Esophagus squamous epithelium (tissue), 5 donors: ENCODE measurements at regions not wholly inside any gene's neighbourhood (a gene's known extent, or its start where the extent isn't known, plus 50 kb on each side); places are given as distances from the start of the nearest gene placed in this dataset.

Experiments
- DNase-seq: peaks from one replicate; lab custom pipeline; 2025; lab: John Stamatoyannopoulos, UW
- H3K27ac ChIP-seq, 4 donors: fragments of 200-600 bp; sonication (generic); one replicate each; pipeline ENCODE4 v1.5.1; 2016 to 2019; ENCODE audit warnings: mild to moderate bottlenecking in 1 of 4
- H3K27me3 ChIP-seq, 4 donors: fragments of 200-600 bp; sonication (generic); 1 replicate in 3 of 4; 2 replicates in 1 of 4; pipeline versions ENCODE4 v1.5.1 to v1.6.0; 2017 to 2021; ENCODE audit warnings: antibody characterized with exemption in 1 of 4
- H3K36me3 ChIP-seq, 3 donors: fragments of 200-600 bp; sonication (generic); one replicate each; pipeline ENCODE4 v1.5.1; 2016 to 2019
- H3K4me1 ChIP-seq, 3 donors: fragments of 200-600 bp; sonication (generic); one replicate each; pipeline ENCODE4 v1.5.1; 2017 to 2019
- H3K4me3 ChIP-seq, 4 donors: fragments of 200-600 bp; sonication (generic); 1 replicate in 3 of 4; 2 replicates in 1 of 4; pipeline ENCODE4 v1.5.1; 2016 to 2019; ENCODE audit warnings: mild to moderate bottlenecking in 2 of 4, moderate library complexity in 1 of 4
- H3K9me3 ChIP-seq, 3 donors: fragments of 200-600 bp; sonication (generic); one replicate each; pipeline ENCODE4 v1.5.1; 2016 to 2019
- POLR2A ChIP-seq, 4 donors: fragments of 450-650 bp; IDR thresholded peaks; one replicate each; pipeline ENCODE4 v1.6.1; 2017; ENCODE audit warnings: antibody characterized with exemption in 4 of 4, mild to moderate bottlenecking in 4 of 4, moderate library complexity in 3 of 4
- WGBS, 2 donors: methylation state at CpG; one replicate each; pipeline ENCODE4 v1.1.5; 2018; 5-methylcytosine and 5-hydroxymethylcytosine counted together
- intact Hi-C: fragments of 100-400 bp; cut with DNase I; formaldehyde crosslinking; loops from one replicate; pipeline ENCODE4 v1.15.0; 2022
- TF ChIP-seq, protein P1 (sequence below), 6 experiments: fragments of 450-650 bp in 4 of 6; fragments of 200-600 bp in 2 of 6; sonication (generic) in 2 of 6; IDR thresholded peaks; one replicate each; pipeline ENCODE4 v1.5.1; 2016 to 2019; ENCODE audit warnings: antibody characterized with exemption in 6 of 6, mild to moderate bottlenecking in 4 of 6, moderate library complexity in 4 of 6
- donor health status: DM: yes; HTN: yes; CAD: no.

DNA sequence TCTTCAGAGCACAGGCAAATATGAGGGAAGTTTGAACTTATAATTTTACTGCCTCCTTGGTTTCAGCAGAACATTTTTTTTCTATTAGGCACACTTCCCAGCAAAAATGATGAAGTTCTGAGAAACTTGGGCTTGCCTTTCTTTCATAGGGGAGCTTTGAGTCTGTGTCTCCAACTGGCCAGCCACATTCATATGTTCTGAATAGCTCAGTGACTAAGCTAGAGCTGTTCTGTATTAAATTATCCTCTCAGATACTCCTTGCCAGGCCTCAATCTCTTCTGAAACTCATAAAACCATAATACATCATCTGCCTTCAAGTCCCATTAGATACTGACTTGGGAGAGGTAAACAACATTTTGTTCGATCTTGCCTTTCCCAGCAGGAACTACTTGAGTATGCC, 476.5 kb downstream of the GPAM start:
- Histone ChIP-seq H3K9me3 (no peaks in the 10 kb centered on the region), H3K27me3 (no peaks in the 10 kb centered on the region), H3K4me3 (no peak overlapping the region), H3K27ac (no peak overlapping the region), H3K4me1 (no peaks in the 10 kb centered on the region), H3K36me3 (no peaks in the 10 kb centered on the region)
- WGBS, 2 donors: 73 to 86% methylated on average over 1 of the region's 1 CpG
- TF ChIP-seq, protein P1, sequence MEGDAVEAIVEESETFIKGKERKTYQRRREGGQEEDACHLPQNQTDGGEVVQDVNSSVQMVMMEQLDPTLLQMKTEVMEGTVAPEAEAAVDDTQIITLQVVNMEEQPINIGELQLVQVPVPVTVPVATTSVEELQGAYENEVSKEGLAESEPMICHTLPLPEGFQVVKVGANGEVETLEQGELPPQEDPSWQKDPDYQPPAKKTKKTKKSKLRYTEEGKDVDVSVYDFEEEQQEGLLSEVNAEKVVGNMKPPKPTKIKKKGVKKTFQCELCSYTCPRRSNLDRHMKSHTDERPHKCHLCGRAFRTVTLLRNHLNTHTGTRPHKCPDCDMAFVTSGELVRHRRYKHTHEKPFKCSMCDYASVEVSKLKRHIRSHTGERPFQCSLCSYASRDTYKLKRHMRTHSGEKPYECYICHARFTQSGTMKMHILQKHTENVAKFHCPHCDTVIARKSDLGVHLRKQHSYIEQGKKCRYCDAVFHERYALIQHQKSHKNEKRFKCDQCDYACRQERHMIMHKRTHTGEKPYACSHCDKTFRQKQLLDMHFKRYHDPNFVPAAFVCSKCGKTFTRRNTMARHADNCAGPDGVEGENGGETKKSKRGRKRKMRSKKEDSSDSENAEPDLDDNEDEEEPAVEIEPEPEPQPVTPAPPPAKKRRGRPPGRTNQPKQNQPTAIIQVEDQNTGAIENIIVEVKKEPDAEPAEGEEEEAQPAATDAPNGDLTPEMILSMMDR (IDR thresholded peaks at IDR 0.05): no peak
- TF ChIP-seq POLR2A (IDR thresholded peaks at IDR 0.05): no peak
- DNase-seq: no peak
- intact Hi-C loops: no loop called here

DNA sequence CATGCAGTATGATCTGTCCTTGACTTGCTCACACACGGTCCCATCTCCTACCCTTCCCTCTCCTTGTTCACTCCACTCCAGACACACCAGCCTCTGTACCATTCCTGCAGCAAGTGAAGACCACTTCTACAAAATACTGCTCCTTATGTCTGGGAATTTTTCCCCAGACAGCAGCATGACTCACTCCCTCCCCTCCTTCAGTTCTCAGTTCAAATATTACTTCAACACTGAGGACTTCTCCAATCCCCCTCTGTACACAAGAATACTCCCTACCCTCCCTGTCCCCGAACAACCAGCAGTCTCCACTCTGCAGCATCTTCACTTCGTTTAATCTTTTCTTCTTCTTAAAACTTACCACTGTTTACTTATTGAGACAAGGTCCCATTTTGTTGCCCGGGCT, 474.0 kb downstream of the GPAM start:
- WGBS, 2 donors: 65 to 69% methylated on average over 4 of the region's 4 CpGs
- TF ChIP-seq POLR2A (IDR thresholded peaks at IDR 0.05): no peak
- TF ChIP-seq, protein P1 (IDR thresholded peaks at IDR 0.05): no peak
- Histone ChIP-seq H3K27me3 (no peaks in the 10 kb centered on the region), H3K4me1 (no peaks in the 10 kb centered on the region), H3K27ac (no peak overlapping the region), H3K9me3 (peaks cover 0 to 15% (median 7%) of the 10 kb centered on the region in 3 donors), H3K36me3 (no peaks in the 10 kb centered on the region), H3K4me3 (no peak overlapping the region)
- no peak for DNase-seq
- intact Hi-C loops: no loop called here

DNA sequence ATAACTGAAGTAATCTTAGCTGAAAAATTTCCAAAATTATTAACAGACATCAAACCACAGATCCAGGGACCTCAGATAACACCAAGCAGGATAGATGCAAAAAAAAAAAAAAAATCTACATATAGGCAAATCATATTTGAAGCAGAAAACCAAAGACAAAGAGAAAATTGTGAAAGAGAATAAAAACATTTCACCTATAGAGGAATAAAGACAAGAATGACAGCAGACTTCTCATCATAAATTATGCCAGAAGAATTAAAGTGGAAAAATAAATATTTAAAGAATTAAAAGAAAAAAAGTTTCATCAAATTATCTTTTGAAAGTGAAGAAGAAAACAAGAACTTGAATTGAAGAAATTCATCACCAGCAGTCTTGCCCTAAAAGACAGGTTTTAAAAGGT, 467.5 kb downstream of the GPAM start:
- Histone ChIP-seq H3K27me3 (no peaks in the 10 kb centered on the region), H3K4me3 (no peak overlapping the region), H3K27ac (no peak overlapping the region), H3K4me1 (no peaks in the 10 kb centered on the region), H3K36me3 (no peaks in the 10 kb centered on the region), H3K9me3 (peaks cover 0 to 52% (median 20%) of the 10 kb centered on the region in 3 donors)
- DNase-seq: no peak
- intact Hi-C loops: no loop called here
- TF ChIP-seq POLR2A (IDR thresholded peaks at IDR 0.05): no peak
- TF ChIP-seq, protein P1 (IDR thresholded peaks at IDR 0.05): no peak

DNA sequence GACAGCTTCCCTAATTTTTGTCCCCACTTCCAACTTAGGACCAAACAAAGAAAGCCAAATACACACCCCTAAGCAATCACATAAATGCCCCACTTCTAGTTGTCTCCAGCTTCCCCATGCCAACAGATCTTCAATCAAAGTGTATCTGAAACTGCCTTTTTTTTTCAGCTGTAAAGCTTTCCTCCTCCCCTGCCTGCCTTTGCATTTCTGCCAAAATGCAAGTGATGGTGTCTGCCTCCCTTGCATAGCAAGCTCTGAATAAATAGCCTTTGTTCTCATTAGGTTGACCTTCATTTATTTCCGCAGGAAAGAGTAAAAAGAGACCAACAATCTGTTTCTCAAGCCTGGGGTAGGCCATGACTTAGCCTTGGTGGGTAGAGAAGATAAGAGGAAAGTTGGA, 459.4 kb downstream of the GPAM start:
- Histone ChIP-seq H3K36me3 (no peaks in the 10 kb centered on the region), H3K9me3 (no peaks in the 10 kb centered on the region), H3K27me3 (no peaks in the 10 kb centered on the region), H3K4me1 (no peaks in the 10 kb centered on the region), H3K4me3 (no peak overlapping the region), H3K27ac (no peak overlapping the region)
- intact Hi-C loops: no loop called here
- no peak for DNase-seq
- 50 to 90% methylated on average over 1 of the region's 1 CpG for WGBS, 2 donors
- TF ChIP-seq, protein P1 (IDR thresholded peaks at IDR 0.05): no peak
- no peak for TF ChIP-seq POLR2A (IDR thresholded peaks at IDR 0.05)

DNA sequence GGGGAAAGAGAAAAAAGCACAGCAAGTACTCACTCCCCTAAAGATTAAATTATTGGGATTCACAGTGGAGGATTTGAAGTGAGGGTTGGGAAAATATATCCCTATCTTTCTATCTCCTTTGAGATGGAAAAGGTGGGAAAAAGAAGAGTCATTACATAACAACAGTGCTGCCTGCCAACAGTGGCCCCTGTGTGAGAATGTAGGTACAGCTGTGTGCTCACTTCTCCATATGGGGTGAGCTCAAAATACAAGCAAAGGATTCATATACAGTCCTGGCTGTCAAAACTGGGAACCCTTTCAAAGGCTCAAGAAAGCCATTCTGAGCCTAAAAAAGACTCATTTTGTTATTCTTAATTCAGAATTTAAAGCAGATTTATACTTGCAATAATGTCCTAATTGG, 458.5 kb downstream of the GPAM start:
- Histone ChIP-seq H3K27ac (no peak overlapping the region), H3K4me3 (no peak overlapping the region), H3K36me3 (no peaks in the 10 kb centered on the region), H3K27me3 (no peaks in the 10 kb centered on the region), H3K9me3 (no peaks in the 10 kb centered on the region), H3K4me1 (no peaks in the 10 kb centered on the region)
- intact Hi-C loops: no loop called here
- no peak for TF ChIP-seq POLR2A (IDR thresholded peaks at IDR 0.05)
- TF ChIP-seq, protein P1 (IDR thresholded peaks at IDR 0.05): no peak
- no peak for DNase-seq
